Vagina (tissue), 2 donors: ENCODE measurements at regions not wholly inside any gene's neighbourhood (a gene's known extent, or its start where the extent isn't known, plus 50 kb on each side); places are given as distances from the start of the nearest gene placed in this dataset.

Experiments
- POLR2A ChIP-seq, 2 donors: fragments of 450-650 bp; IDR thresholded peaks; one replicate each; pipeline ENCODE4 v1.6.1; 2017; ENCODE audit warnings: antibody characterized with exemption in 2 of 2, mild to moderate bottlenecking in 2 of 2, moderate library complexity in 2 of 2
- POLR2AphosphoS5 ChIP-seq, 2 donors: sonication (generic); formaldehyde crosslinking; IDR thresholded peaks; one replicate each; pipeline ENCODE4 v1.9.0; 2017; ENCODE audit warnings: antibody characterized with exemption in 2 of 2, mild to moderate bottlenecking in 2 of 2, low read depth in 1 of 2; ENCODE audit not compliant: insufficient read depth in 1 of 2
- TF ChIP-seq, protein P1 (sequence below), 3 experiments: fragments of 450-650 bp in 2 of 3; fragments of 200-600 bp in 1 of 3; sonication (generic) in 1 of 3; IDR thresholded peaks; one replicate each; pipeline ENCODE4 v1.5.1; 2017 to 2019; ENCODE audit warnings: antibody characterized with exemption in 3 of 3, mild to moderate bottlenecking in 2 of 3, moderate library complexity in 2 of 3

DNA sequence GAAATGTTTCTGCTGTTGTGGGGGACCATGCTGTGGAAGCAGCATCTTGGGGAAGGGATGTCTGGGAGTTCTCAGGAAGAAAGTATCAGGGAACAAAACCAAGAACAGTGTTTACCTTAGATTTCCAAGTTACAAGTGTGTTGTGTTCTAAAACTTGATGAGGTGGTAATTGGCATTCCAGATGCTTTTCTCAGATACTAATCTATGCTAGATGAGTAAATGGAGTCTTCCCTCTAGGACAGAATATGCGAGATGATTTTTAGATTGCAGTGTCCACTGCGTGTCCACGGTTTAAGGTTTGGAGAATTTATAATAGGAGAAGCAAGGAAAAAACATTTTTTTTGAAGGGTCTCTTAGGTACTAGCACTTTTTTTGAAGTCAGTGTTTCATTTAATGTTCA is 436.5 kb downstream of the PCNX1 start:
- TF ChIP-seq, protein P1, sequence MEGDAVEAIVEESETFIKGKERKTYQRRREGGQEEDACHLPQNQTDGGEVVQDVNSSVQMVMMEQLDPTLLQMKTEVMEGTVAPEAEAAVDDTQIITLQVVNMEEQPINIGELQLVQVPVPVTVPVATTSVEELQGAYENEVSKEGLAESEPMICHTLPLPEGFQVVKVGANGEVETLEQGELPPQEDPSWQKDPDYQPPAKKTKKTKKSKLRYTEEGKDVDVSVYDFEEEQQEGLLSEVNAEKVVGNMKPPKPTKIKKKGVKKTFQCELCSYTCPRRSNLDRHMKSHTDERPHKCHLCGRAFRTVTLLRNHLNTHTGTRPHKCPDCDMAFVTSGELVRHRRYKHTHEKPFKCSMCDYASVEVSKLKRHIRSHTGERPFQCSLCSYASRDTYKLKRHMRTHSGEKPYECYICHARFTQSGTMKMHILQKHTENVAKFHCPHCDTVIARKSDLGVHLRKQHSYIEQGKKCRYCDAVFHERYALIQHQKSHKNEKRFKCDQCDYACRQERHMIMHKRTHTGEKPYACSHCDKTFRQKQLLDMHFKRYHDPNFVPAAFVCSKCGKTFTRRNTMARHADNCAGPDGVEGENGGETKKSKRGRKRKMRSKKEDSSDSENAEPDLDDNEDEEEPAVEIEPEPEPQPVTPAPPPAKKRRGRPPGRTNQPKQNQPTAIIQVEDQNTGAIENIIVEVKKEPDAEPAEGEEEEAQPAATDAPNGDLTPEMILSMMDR (IDR thresholded peaks at IDR 0.05), result no peak
- TF ChIP-seq POLR2A (IDR thresholded peaks at IDR 0.05) (no peak), POLR2AphosphoS5 (IDR thresholded peaks at IDR 0.05; ENCODE audit: insufficient read depth in 1 of 2, low read depth in 1 of 2) (no peak)
